ENCODE measurements at regions not wholly inside any gene's neighbourhood (a gene's known extent, or its start where the extent isn't known, plus 50 kb on each side); places are given as distances from the start of the nearest gene placed in this dataset.

GRCh38 chr22:44592126-44592823, 94.2 kb upstream of the RTL6 start:
- H3K79me2 ChIP-seq (ENCODE audit: low read length) = no peaks in the 10 kb centered on the region
- peaks cover 52% of the 10 kb centered on the region for H3K27me3 ChIP-seq (ENCODE audit: low read depth, low read length)
- H3K4me2 ChIP-seq (ENCODE audit: low read length) = no peak overlapping the region
- no peaks in the 10 kb centered on the region for H4K20me1 ChIP-seq (ENCODE audit: insufficient read depth, low read length)
- TF ChIP-seq, protein P1, sequence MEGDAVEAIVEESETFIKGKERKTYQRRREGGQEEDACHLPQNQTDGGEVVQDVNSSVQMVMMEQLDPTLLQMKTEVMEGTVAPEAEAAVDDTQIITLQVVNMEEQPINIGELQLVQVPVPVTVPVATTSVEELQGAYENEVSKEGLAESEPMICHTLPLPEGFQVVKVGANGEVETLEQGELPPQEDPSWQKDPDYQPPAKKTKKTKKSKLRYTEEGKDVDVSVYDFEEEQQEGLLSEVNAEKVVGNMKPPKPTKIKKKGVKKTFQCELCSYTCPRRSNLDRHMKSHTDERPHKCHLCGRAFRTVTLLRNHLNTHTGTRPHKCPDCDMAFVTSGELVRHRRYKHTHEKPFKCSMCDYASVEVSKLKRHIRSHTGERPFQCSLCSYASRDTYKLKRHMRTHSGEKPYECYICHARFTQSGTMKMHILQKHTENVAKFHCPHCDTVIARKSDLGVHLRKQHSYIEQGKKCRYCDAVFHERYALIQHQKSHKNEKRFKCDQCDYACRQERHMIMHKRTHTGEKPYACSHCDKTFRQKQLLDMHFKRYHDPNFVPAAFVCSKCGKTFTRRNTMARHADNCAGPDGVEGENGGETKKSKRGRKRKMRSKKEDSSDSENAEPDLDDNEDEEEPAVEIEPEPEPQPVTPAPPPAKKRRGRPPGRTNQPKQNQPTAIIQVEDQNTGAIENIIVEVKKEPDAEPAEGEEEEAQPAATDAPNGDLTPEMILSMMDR (IDR thresholded peaks at IDR 0.05; ENCODE audit: low read depth, low read length) = no peak
- no peak for TF ChIP-seq EZH2phosphoT487 (IDR thresholded peaks at IDR 0.05; ENCODE audit: low read depth)
- H3K9ac ChIP-seq (ENCODE audit: low read length) = no peak overlapping the region
- H3K9me3 ChIP-seq (ENCODE audit: insufficient read depth, low read length) = no peaks in the 10 kb centered on the region
- no peaks in the 10 kb centered on the region for H3K4me1 ChIP-seq (ENCODE audit: low read length)
- no peak overlapping the region for H2AFZ ChIP-seq (ENCODE audit: low read depth, low read length)
- H3K4me3 ChIP-seq (ENCODE audit: low read length) = no peak overlapping the region
- H3K36me3 ChIP-seq (replicated peaks; ENCODE audit: low read depth, low read length) = no peaks in the 10 kb centered on the region
- H3K27ac ChIP-seq (ENCODE audit: low read length) = no peak overlapping the region

DNA sequence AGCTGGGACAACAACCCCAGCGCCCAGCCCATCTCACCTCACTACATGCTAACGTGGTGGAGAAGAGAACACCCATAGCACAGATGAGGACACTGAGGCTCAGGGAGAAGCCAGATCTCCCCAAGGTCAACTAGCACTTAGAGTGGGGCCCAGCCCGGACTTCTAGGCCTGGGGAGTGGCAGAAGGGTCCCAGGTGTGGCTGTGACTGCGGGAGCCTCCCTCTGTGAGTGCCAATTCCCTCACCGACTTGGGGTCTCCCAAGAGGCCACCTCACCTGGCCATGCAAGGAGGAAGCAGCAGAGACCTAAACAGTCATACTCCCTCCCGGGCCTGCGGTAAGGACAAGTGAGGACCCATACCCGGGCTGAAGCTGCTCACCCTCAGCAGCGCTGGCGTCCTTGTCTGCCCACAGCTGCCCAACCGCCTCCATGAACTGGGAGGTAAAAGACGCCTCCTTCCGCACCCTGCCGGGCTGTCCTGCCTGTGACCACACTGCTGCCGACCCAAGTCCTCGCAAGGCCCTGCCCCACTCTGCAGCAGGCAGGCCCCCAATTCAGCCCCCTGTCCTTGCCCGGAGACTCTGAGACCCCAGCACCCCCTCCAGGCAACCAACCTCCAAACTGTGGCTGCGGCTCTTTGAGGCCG, 93.2 kb upstream of the RTL6 start:
- H2AFZ ChIP-seq (ENCODE audit: low read depth, low read length) = no peak overlapping the region
- peaks cover 52% of the 10 kb centered on the region for H3K27me3 ChIP-seq (ENCODE audit: low read depth, low read length)

GRCh38 chr22:44590291-44590690, 92.3 kb upstream of the RTL6 start:
- Histone ChIP-seq H3K4me2 (ENCODE audit: low read length) (no peak overlapping the region), H3K9ac (ENCODE audit: low read length) (no peak overlapping the region), H3K27ac (ENCODE audit: low read length) (no peak overlapping the region), H3K36me3 (replicated peaks; ENCODE audit: low read depth, low read length) (no peaks in the 10 kb centered on the region), H3K9me3 (ENCODE audit: insufficient read depth, low read length) (no peaks in the 10 kb centered on the region), H3K4me3 (ENCODE audit: low read length) (no peak overlapping the region), H3K27me3 (ENCODE audit: low read depth, low read length) (peaks cover 48% of the 10 kb centered on the region), H3K4me1 (ENCODE audit: low read length) (no peaks in the 10 kb centered on the region), H3K79me2 (ENCODE audit: low read length) (no peaks in the 10 kb centered on the region), H4K20me1 (ENCODE audit: insufficient read depth, low read length) (no peaks in the 10 kb centered on the region), H2AFZ (ENCODE audit: low read depth, low read length) (no peak overlapping the region)
- TF ChIP-seq, protein P1 (IDR thresholded peaks at IDR 0.05; ENCODE audit: low read depth, low read length) = no peak

More for the DNA sequence above, 93.2 kb upstream of the RTL6 start:
- TF ChIP-seq, protein P1 (IDR thresholded peaks at IDR 0.05; ENCODE audit: low read depth, low read length) = no peak
- no peak for TF ChIP-seq EZH2phosphoT487 (IDR thresholded peaks at IDR 0.05; ENCODE audit: low read depth)
- no peaks in the 10 kb centered on the region for H3K9me3 ChIP-seq (ENCODE audit: insufficient read depth, low read length)
- no peaks in the 10 kb centered on the region for H3K4me1 ChIP-seq (ENCODE audit: low read length)
- H3K4me2 ChIP-seq (ENCODE audit: low read length) = no peak overlapping the region
- no peak overlapping the region for H3K9ac ChIP-seq (ENCODE audit: low read length)
- H3K79me2 ChIP-seq (ENCODE audit: low read length) = no peaks in the 10 kb centered on the region
- no peaks in the 10 kb centered on the region for H4K20me1 ChIP-seq (ENCODE audit: insufficient read depth, low read length)
- H3K27ac ChIP-seq (ENCODE audit: low read length) = no peak overlapping the region
- H3K36me3 ChIP-seq (replicated peaks; ENCODE audit: low read depth, low read length) = no peaks in the 10 kb centered on the region
- H3K4me3 ChIP-seq (ENCODE audit: low read length) = no peak overlapping the region

DNA sequence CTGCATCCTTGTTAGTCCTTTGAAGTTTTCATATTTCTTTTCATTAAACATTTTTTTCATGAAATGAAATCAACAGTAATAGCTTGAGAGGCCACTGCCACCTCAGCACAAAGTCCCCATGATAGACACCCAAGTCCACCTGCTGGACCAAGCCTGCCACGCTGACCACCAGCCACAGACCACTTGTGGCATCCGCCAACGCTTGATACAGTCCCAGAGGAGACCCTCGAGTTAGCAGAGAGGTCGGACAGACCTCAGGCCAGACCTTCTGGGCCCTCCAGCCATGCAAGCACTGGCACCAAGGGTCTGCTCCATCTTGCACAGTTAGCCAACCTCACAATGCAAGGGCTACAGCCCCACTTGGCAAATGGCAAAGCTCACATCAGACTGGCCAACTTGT, 91.8 kb upstream of the RTL6 start:
- H3K27me3 ChIP-seq (ENCODE audit: low read depth, low read length) = peaks cover 44% of the 10 kb centered on the region
- H3K79me2 ChIP-seq (ENCODE audit: low read length) = no peaks in the 10 kb centered on the region
- no peaks in the 10 kb centered on the region for H3K9me3 ChIP-seq (ENCODE audit: insufficient read depth, low read length)
- no peaks in the 10 kb centered on the region for H4K20me1 ChIP-seq (ENCODE audit: insufficient read depth, low read length)
- no peak overlapping the region for H2AFZ ChIP-seq (ENCODE audit: low read depth, low read length)
- H3K9ac ChIP-seq (ENCODE audit: low read length) = no peak overlapping the region
- no peak overlapping the region for H3K4me3 ChIP-seq (ENCODE audit: low read length)
- no peak overlapping the region for H3K4me2 ChIP-seq (ENCODE audit: low read length)
- H3K4me1 ChIP-seq (ENCODE audit: low read length) = no peaks in the 10 kb centered on the region
- H3K36me3 ChIP-seq (replicated peaks; ENCODE audit: low read depth, low read length) = no peaks in the 10 kb centered on the region
- no peak overlapping the region for H3K27ac ChIP-seq (ENCODE audit: low read length)
- no peak for TF ChIP-seq EZH2phosphoT487 (IDR thresholded peaks at IDR 0.05; ENCODE audit: low read depth)
- TF ChIP-seq, protein P1 (IDR thresholded peaks at IDR 0.05; ENCODE audit: low read depth, low read length) = no peak

Measured in OCI-LY3 (cell line).